A673 (cell line): ENCODE measurements at regions not wholly inside any gene's neighbourhood (a gene's known extent, or its start where the extent isn't known, plus 50 kb on each side); places are given as distances from the start of the nearest gene placed in this dataset.

Experiments used
- BruUV-seq: library from RNA; stranded (reverse); fragments of 400-500 nt; replicated peaks from 2 replicates; lab custom pipeline; 2021; lab: Mats Ljungman, UMichigan
- CTCF ChIA-PET: fragments of 300-600 bp; sonication (Branson Sonifier 250); formaldehyde crosslinking; loops from one replicate; lab custom pipeline; 2022; ENCODE audit warnings: antibody characterized with exemption; lab: Charles Lee
- POLR2A ChIA-PET: fragments of 300-600 bp; sonication (Branson Sonifier 250); formaldehyde crosslinking; loops from one replicate; lab custom pipeline; 2022; ENCODE audit warnings: antibody characterized with exemption; ENCODE audit not compliant: low non-redundant PET; lab: Charles Lee
- DNase-seq: peaks from one replicate; pipeline ENCODE4 v3.0.0-alpha.2; 2015; ENCODE audit warnings: low spot score
- H3K27ac ChIP-seq: fragments of 200-600 bp; sonication (generic); 2 replicates; pipeline ENCODE4 v1.5.1; 2016; ENCODE audit warnings: mixed run types, low read depth, mild to moderate bottlenecking, mixed read lengths, antibody characterized with exemption, low read length; ENCODE audit not compliant: poor library complexity, severe bottlenecking
- H3K27me3 ChIP-seq: fragments of 200-600 bp; sonication (generic); replicated peaks from 2 replicates; pipeline ENCODE4 v1.6.1; 2017; ENCODE audit warnings: mixed run types, low read depth, mild to moderate bottlenecking, mixed read lengths, antibody characterized with exemption, low read length; ENCODE audit not compliant: insufficient read depth, poor library complexity
- H3K36me3 ChIP-seq: fragments of 200-600 bp; sonication (generic); 2 replicates; pipeline ENCODE4 v1.6.1; 2016; ENCODE audit warnings: mixed run types, mild to moderate bottlenecking, mixed read lengths, antibody characterized with exemption, low read length; ENCODE audit not compliant: insufficient read depth, poor library complexity, severe bottlenecking
- H3K4me1 ChIP-seq: fragments of 200-600 bp; sonication (generic); 2 replicates; pipeline ENCODE4 v1.6.1; 2017; ENCODE audit warnings: mixed run types, mild to moderate bottlenecking, mixed read lengths, antibody characterized with exemption, low read length; ENCODE audit not compliant: insufficient read depth, poor library complexity, severe bottlenecking
- H3K4me3 ChIP-seq: fragments of 200-600 bp; sonication (generic); 2 replicates; pipeline ENCODE4 v1.5.1; 2016; ENCODE audit warnings: low read depth, mixed run types, mild to moderate bottlenecking, mixed read lengths, low read length; ENCODE audit not compliant: poor library complexity, severe bottlenecking
- H3K9me3 ChIP-seq: fragments of 200-600 bp; sonication (generic); 2 replicates; pipeline ENCODE4 v1.6.1; 2016; ENCODE audit warnings: mixed run types, low read depth, mild to moderate bottlenecking, mixed read lengths, antibody characterized with exemption, low read length; ENCODE audit not compliant: poor library complexity, severe bottlenecking
- EZH2 ChIP-seq: fragments of 200-600 bp; sonication (generic); IDR thresholded peaks from 2 replicates; pipeline ENCODE4 v1.6.1; 2017; ENCODE audit warnings: borderline replicate concordance, low read depth, mild to moderate bottlenecking, mixed read lengths, antibody characterized with exemption, low read length; ENCODE audit not compliant: poor library complexity, severe bottlenecking
- intact Hi-C: fragments of 100-400 bp; cut with micrococcal nuclease; formaldehyde crosslinking; loops from one replicate; pipeline ENCODE4 v1.10.0; 2022; ENCODE audit not compliant: unreplicated experiment
- TF ChIP-seq, protein P1 (sequence below): fragments of 300-800, 200-600 bp; sonication (generic); conservative IDR thresholded peaks from 2 replicates; pipeline ENCODE4 v1.5.1; 2017; ENCODE audit warnings: low read depth, mild to moderate bottlenecking, antibody characterized with exemption, low read length, moderate library complexity, mixed read lengths

DNA sequence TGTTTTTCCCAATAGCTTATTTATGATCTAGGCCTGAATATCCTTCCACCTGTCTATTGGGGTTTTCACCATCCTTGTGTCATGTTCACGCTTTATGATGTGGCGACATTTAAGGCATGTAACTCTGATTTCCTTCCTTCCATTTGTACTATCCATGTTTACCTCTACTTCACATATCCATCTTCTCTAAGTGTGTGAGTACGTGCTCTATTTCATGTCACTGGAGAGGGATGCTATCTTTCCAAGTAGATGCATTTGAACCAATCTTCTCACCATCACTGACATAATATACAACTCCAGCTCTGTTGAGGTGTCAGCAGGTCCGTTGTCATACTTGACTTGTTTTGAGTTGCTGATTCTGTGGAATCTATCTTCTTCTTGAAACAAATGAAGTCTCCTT, 283.2 kb downstream of the PTBP2 start:
- BruUV-seq, result no TSS peak

DNA sequence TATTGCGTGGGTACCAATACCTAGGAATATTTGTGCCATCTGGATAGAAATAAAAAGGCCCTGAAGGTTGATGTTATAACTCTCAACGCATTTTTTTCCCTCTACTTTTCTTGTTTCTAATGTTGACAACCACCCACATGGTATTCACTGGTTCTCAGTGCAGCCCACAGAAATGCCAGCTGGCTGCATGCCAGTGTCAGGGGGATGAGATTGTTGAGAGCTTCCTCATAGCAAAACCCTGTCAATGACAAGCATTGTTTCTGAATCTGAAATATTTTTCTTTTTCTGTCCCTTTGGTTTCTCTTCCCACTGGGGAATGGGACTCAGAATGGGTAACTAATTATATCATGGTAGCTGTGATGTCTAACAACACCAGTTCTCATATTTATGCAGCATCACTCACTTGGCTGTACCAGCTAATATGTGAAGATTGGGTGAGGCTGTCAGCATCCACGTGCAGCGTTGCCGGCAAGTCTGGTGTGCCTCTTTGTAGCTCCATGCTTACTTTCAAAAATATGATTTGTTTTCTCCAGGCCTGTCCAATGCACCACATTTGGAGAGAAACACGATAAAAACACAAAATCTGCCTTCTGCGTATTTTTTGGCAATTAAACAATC, 284.6 kb downstream of the PTBP2 start:
- Histone ChIP-seq H3K27ac (no peak overlapping the region), H3K27me3 (no peaks in the 10 kb centered on the region), H3K4me1 (peaks cover 15% of the 10 kb centered on the region), H3K9me3 (no peaks in the 10 kb centered on the region), H3K36me3 (no peaks in the 10 kb centered on the region), H3K4me3 (no peak overlapping the region)
- POLR2A ChIA-PET, result no interaction called here
- peak; percentile 63 for DNase-seq
- TF ChIP-seq, protein P1, sequence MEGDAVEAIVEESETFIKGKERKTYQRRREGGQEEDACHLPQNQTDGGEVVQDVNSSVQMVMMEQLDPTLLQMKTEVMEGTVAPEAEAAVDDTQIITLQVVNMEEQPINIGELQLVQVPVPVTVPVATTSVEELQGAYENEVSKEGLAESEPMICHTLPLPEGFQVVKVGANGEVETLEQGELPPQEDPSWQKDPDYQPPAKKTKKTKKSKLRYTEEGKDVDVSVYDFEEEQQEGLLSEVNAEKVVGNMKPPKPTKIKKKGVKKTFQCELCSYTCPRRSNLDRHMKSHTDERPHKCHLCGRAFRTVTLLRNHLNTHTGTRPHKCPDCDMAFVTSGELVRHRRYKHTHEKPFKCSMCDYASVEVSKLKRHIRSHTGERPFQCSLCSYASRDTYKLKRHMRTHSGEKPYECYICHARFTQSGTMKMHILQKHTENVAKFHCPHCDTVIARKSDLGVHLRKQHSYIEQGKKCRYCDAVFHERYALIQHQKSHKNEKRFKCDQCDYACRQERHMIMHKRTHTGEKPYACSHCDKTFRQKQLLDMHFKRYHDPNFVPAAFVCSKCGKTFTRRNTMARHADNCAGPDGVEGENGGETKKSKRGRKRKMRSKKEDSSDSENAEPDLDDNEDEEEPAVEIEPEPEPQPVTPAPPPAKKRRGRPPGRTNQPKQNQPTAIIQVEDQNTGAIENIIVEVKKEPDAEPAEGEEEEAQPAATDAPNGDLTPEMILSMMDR, result no peak
- no peak for TF ChIP-seq EZH2
- intact Hi-C loops, result no loop called here
- CTCF ChIA-PET, result no interaction called here
- no TSS peak for BruUV-seq

More for the DNA sequence above, 283.2 kb downstream of the PTBP2 start:
- POLR2A ChIA-PET, result interaction anchor here (0.7 kb wide), 1 partner anchor 97 kb away, joined by 7 read pairs; no protein-coding TSS in a partner anchor
- H3K4me1 ChIP-seq, result peaks cover 15% of the 10 kb centered on the region
- H3K9me3 ChIP-seq, result no peaks in the 10 kb centered on the region
- H3K27ac ChIP-seq, result no peak overlapping the region
- DNase-seq, result no peak
- H3K36me3 ChIP-seq, result no peaks in the 10 kb centered on the region
- no peak overlapping the region for H3K4me3 ChIP-seq
- intact Hi-C loops, result no loop called here
- TF ChIP-seq EZH2, result no peak
- TF ChIP-seq, protein P1, result no peak
- CTCF ChIA-PET, result no interaction called here
- no peaks in the 10 kb centered on the region for H3K27me3 ChIP-seq

DNA sequence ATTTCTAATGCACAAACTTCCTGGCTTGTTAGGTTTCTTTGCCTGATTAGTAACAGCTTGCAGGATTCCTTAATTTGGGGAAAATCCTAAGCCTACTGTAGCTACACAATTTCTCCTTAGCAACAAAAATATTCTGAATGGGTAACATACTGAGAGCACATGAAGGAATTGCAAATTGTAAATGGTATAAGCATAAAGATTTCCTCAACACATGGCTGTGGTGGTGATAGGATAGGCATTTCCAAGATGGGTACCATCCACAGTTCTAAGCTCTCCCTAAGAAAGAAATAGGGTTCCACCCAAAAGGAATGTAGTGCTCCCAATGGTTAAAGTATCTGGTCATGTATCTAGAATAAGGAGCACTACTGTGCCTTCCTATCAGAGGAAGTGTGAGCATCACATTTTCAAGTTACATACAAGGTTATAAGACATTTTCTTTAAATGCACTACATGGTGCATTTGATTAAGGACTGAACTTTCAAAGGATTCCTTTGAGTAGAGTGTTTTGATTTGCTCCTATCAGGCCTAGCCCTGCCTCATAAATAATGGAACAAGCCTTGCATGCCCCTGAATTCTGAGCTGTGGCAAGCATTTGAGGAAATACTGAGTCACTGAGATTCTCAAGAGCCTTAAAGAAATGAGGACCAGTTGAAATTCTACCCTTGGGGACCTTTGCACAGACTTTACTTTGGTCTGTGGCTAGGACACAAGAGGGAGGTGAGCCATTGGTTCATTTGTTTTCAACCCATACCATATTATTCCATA, 286.4 kb downstream of the PTBP2 start:
- Histone ChIP-seq H3K27me3 (no peaks in the 10 kb centered on the region), H3K9me3 (no peaks in the 10 kb centered on the region), H3K36me3 (no peaks in the 10 kb centered on the region), H3K4me1 (peaks cover 13% of the 10 kb centered on the region), H3K4me3 (no peak overlapping the region), H3K27ac (no peak overlapping the region)
- ChIA-PET CTCF (no interaction called here), POLR2A (no interaction called here)
- TF ChIP-seq, protein P1, result no peak
- no peak for TF ChIP-seq EZH2
- no peak for DNase-seq
- intact Hi-C loops, result no loop called here
- no TSS peak for BruUV-seq
